Renal cortical epithelial cell (primary cell): ENCODE measurements at regions not wholly inside any gene's neighbourhood (a gene's known extent, or its start where the extent isn't known, plus 50 kb on each side); places are given as distances from the start of the nearest gene placed in this dataset.
A peak's percentile ranks its signal among the peaks of the same experiment; 100 is the strongest.

ENCODE experiments used
- DNase-seq: peaks from one replicate; pipeline ENCODE4 v3.0.0-alpha.2; 2011; ENCODE audit warnings: low read depth

GRCh38 chr9:120136696-120137095 is 443.3 kb downstream of the CDK5RAP2 start:
- no peak for DNase-seq

- DNase-seq: no peak
These were observed 462.9 kb downstream of the CDK5RAP2 start for GRCh38 chr9:120117081-120117480.

GRCh38 chr9:120110520-120110919 is 469.4 kb downstream of the CDK5RAP2 start:
- DNase-seq: no peak

GRCh38 chr9:120109242-120109641 is 470.7 kb downstream of the CDK5RAP2 start:
- no peak for DNase-seq

GRCh38 chr9:120107138-120107537 is 472.8 kb downstream of the CDK5RAP2 start:
- DNase-seq: no peak

- no peak for DNase-seq
These were observed 475.2 kb downstream of the CDK5RAP2 start for GRCh38 chr9:120104771-120105170.

- DNase-seq: no peak
These were observed 479.4 kb downstream of the CDK5RAP2 start for GRCh38 chr9:120100595-120100994.

- DNase-seq: no peak
These were observed 480.9 kb downstream of the CDK5RAP2 start for GRCh38 chr9:120099065-120099464.

GRCh38 chr9:120098584-120098983 is 481.4 kb downstream of the CDK5RAP2 start:
- no peak for DNase-seq

- no peak for DNase-seq
These were observed 488.8 kb downstream of the CDK5RAP2 start for GRCh38 chr9:120091206-120091605.

- DNase-seq: no peak
These were observed 499.1 kb downstream of the CDK5RAP2 start for GRCh38 chr9:120080849-120081248.

GRCh38 chr9:120078112-120078511 is 501.9 kb downstream of the CDK5RAP2 start:
- DNase-seq: no peak

- DNase-seq: no peak
These were observed 508.2 kb downstream of the CDK5RAP2 start for GRCh38 chr9:120071760-120072159.

GRCh38 chr9:120066315-120066714 is 513.7 kb downstream of the CDK5RAP2 start:
- peak; percentile 1 for DNase-seq

- DNase-seq: no peak
These were observed 514.8 kb downstream of the CDK5RAP2 start for GRCh38 chr9:120065151-120065550.

GRCh38 chr9:120045011-120045410 is 535.0 kb downstream of the CDK5RAP2 start:
- DNase-seq: no peak

- no peak for DNase-seq
These were observed 536.5 kb downstream of the CDK5RAP2 start for GRCh38 chr9:120043448-120043847.

GRCh38 chr9:120040896-120041295 is 539.1 kb downstream of the CDK5RAP2 start:
- DNase-seq: no peak

GRCh38 chr9:120038342-120038741 is 541.6 kb downstream of the CDK5RAP2 start:
- no peak for DNase-seq

- DNase-seq: no peak
These were observed 547.3 kb downstream of the CDK5RAP2 start for GRCh38 chr9:120032639-120033038.

GRCh38 chr9:120030847-120031246 is 549.1 kb downstream of the CDK5RAP2 start:
- no peak for DNase-seq

GRCh38 chr9:120018550-120018949 is 561.4 kb downstream of the CDK5RAP2 start:
- DNase-seq: no peak

- DNase-seq: no peak
These were observed 561.9 kb downstream of the CDK5RAP2 start for GRCh38 chr9:120018037-120018436.

- no peak for DNase-seq
These were observed 563.7 kb downstream of the CDK5RAP2 start for GRCh38 chr9:120016231-120016630.

- no peak for DNase-seq
These were observed 565.2 kb downstream of the CDK5RAP2 start for GRCh38 chr9:120014796-120015195.
